SK-N-SH (cell line): ENCODE measurements at regions not wholly inside any gene's neighbourhood (a gene's known extent, or its start where the extent isn't known, plus 50 kb on each side); places are given as distances from the start of the nearest gene placed in this dataset.

Experiments used
- CTCF ChIA-PET: fragments of 300-600, 350-600 bp; formaldehyde crosslinking; extraction: SDS; loops from one replicate; lab custom pipeline; 2021; lab: Yijun Ruan, JAX
- POLR2A ChIA-PET: fragments of 350-600 bp; sonication (Branson Sonifier 250); formaldehyde crosslinking; extraction: SDS; loops from one replicate; lab custom pipeline; 2020; ENCODE audit warnings: antibody characterized with exemption, inconsistent platforms; lab: Yijun Ruan, JAX
- DNase-seq: peaks from one replicate; pipeline ENCODE4 v3.0.0; 2012
- H2AFZ ChIP-seq: fragments of 200-600 bp; sonication (generic); 2 replicates; pipeline ENCODE4 v1.8.1; 2016; ENCODE audit warnings: antibody characterized with exemption, mild to moderate bottlenecking, low read depth
- H3F3A ChIP-seq: fragments of 200-600 bp; sonication (generic); replicated peaks from 2 replicates; pipeline ENCODE3; 2016; ENCODE audit warnings: antibody characterized with exemption, mild to moderate bottlenecking; ENCODE audit not compliant: insufficient read depth
- H3K27ac ChIP-seq, 2 experiments: fragments of 200-500 bp in 1 of 2; fragments of 200-600 bp in 1 of 2; sonication (Bioruptor generic) in 1 of 2; sonication (generic), shearing (Covaris generic) in 1 of 2; 2 replicates each; pipeline versions ENCODE4 v1.5.1 to v1.6.1; 2014 to 2016; ENCODE audit warnings: low read depth in 2 of 2, inconsistent platforms in 1 of 2, low read length in 1 of 2, mild to moderate bottlenecking in 1 of 2, mixed read lengths in 1 of 2
- H3K27me3 ChIP-seq: fragments of 200-600 bp; sonication (generic), shearing (Covaris generic); 2 replicates; pipeline ENCODE4 v1.6.1; 2016; ENCODE audit warnings: mixed run types; ENCODE audit not compliant: insufficient read depth
- H3K36me3 ChIP-seq, 2 experiments: fragments of 200-500 bp in 1 of 2; fragments of 200-600 bp in 1 of 2; sonication (Bioruptor generic) in 1 of 2; sonication (generic) in 1 of 2; replicated peaks in 1 of 2; 2 replicates each; pipeline versions ENCODE3 to v1.5.1; 2014 to 2016; ENCODE audit warnings: low read length in 1 of 2, mild to moderate bottlenecking in 1 of 2; ENCODE audit not compliant: insufficient read depth in 2 of 2, control insufficient read depth in 1 of 2
- H3K4me1 ChIP-seq, 2 experiments: fragments of 200-500 bp in 1 of 2; fragments of 200-600 bp in 1 of 2; sonication (Bioruptor generic) in 1 of 2; sonication (generic), shearing (Covaris generic) in 1 of 2; 2 replicates each; pipeline versions ENCODE4 v1.5.1 to v1.6.1; 2014 to 2016; ENCODE audit warnings: low read depth in 1 of 2, low read length in 1 of 2, mixed run types in 1 of 2; ENCODE audit not compliant: insufficient read depth in 2 of 2, control insufficient read depth in 1 of 2
- H3K4me2 ChIP-seq: fragments of 200-600 bp; sonication (generic), shearing (Covaris generic); 2 replicates; pipeline ENCODE4 v1.6.1; 2017; ENCODE audit warnings: mixed run types
- H3K4me3 ChIP-seq, 2 experiments: fragments of 200-500 bp in 1 of 2; fragments of 200-600 bp in 1 of 2; sonication (Bioruptor generic) in 1 of 2; sonication (generic), shearing (Covaris generic) in 1 of 2; 2 replicates each; pipeline versions ENCODE4 v1.5.1 to v1.8.1; 2014 to 2016; ENCODE audit warnings: low read depth in 2 of 2, inconsistent platforms in 1 of 2, low read length in 1 of 2, mild to moderate bottlenecking in 1 of 2, mixed read lengths in 1 of 2, moderate library complexity in 1 of 2
- H3K79me2 ChIP-seq: fragments of 200-600 bp; sonication (generic); 2 replicates; pipeline ENCODE4 v1.8.1; 2017; ENCODE audit warnings: mild to moderate bottlenecking; ENCODE audit not compliant: insufficient read depth
- H3K9ac ChIP-seq: fragments of 200-600 bp; sonication (generic); 2 replicates; pipeline ENCODE4 v1.6.1; 2017; ENCODE audit warnings: mixed run types
- H3K9me2 ChIP-seq: fragments of 200-600 bp; sonication (generic); 2 replicates; pipeline ENCODE4 v1.6.1; 2017; ENCODE audit warnings: mixed run types
- H3K9me3 ChIP-seq: fragments of 200-600 bp; sonication (generic); 2 replicates; pipeline ENCODE4 v1.6.1; 2017; ENCODE audit warnings: mixed run types, mild to moderate bottlenecking, moderate library complexity
- H4K20me1 ChIP-seq: fragments of 200-600 bp; sonication (generic); 2 replicates; pipeline ENCODE4 v1.6.1; 2017; ENCODE audit warnings: mild to moderate bottlenecking, mixed run types; ENCODE audit not compliant: insufficient read depth
- CHD2 ChIP-seq: fragments of 150-350 bp; IDR thresholded peaks from 2 replicates; pipeline ENCODE4 v1.6.1; 2018; ENCODE audit warnings: low read length; ENCODE audit not compliant: partially characterized antibody
- EZH2phosphoT487 ChIP-seq: fragments of 200-600 bp; sonication (generic); IDR thresholded peaks from 2 replicates; pipeline ENCODE4 v1.6.1; 2017; ENCODE audit warnings: low read depth, mixed run types, mild to moderate bottlenecking, antibody characterized with exemption, moderate library complexity, borderline replicate concordance
- FOSL2 ChIP-seq: IDR thresholded peaks from 2 replicates; pipeline ENCODE4 v1.4.0; 2012; ENCODE audit warnings: low read depth, mild to moderate bottlenecking, moderate library complexity, borderline replicate concordance
- FOXJ3 ChIP-seq: sonication (generic); formaldehyde crosslinking; IDR thresholded peaks from 2 replicates; pipeline ENCODE4 v1.5.1; 2020; ENCODE audit warnings: mild to moderate bottlenecking, missing genetic modification reagents
- GABPA ChIP-seq: IDR thresholded peaks from 2 replicates; pipeline ENCODE4 v1.4.0; 2012; ENCODE audit warnings: low read depth, mild to moderate bottlenecking
- MXI1 ChIP-seq: IDR thresholded peaks from 2 replicates; pipeline ENCODE4 v1.6.1; 2012; ENCODE audit warnings: mild to moderate bottlenecking, low read depth, low read length, improper control_type of control experiment
- NFIC ChIP-seq: IDR thresholded peaks from 2 replicates; pipeline ENCODE4 v1.4.0; 2012; ENCODE audit warnings: borderline replicate concordance
- RCOR1 ChIP-seq: fragments of 150-350 bp; IDR thresholded peaks from 2 replicates; pipeline ENCODE4 v1.6.1; 2017; ENCODE audit warnings: antibody characterized with exemption, low read length
- RFX5 ChIP-seq: IDR thresholded peaks from 2 replicates; pipeline ENCODE4 v1.6.1; 2012; ENCODE audit warnings: mild to moderate bottlenecking, improper control_type of control experiment, low read length
- RXRA ChIP-seq: IDR thresholded peaks from 2 replicates; pipeline ENCODE4 v1.4.0; 2012; ENCODE audit warnings: low read depth, mild to moderate bottlenecking, borderline replicate concordance
- SMC3 ChIP-seq: IDR thresholded peaks from 2 replicates; pipeline ENCODE4 v1.6.1; 2012; ENCODE audit warnings: low read depth, low read length, improper control_type of control experiment
- WGBS: methylation state at CpG from one replicate; pipeline ENCODE4 v1.1.6; 2017; ENCODE audit warnings: low lambda C conversion rate; 5-methylcytosine and 5-hydroxymethylcytosine counted together
- TF ChIP-seq, protein P1 (sequence below): fragments of 150-350 bp; IDR thresholded peaks from 2 replicates; pipeline ENCODE4 v1.6.1; 2017; ENCODE audit warnings: antibody characterized with exemption, low read length, low read depth, borderline replicate concordance
- TF ChIP-seq, protein P2 (sequence below): IDR thresholded peaks from 2 replicates; pipeline ENCODE4; 2012
- TF ChIP-seq, protein P3 (sequence below): IDR thresholded peaks from 2 replicates; pipeline ENCODE4 v1.4.0; 2012; ENCODE audit warnings: low read depth, borderline replicate concordance
- TF ChIP-seq, protein P4 (sequence below): fragments of 200-600 bp; sonication (generic); IDR thresholded peaks from 2 replicates; pipeline ENCODE4 v1.6.1; 2017; ENCODE audit warnings: antibody characterized with exemption, mild to moderate bottlenecking, moderate library complexity
- TF ChIP-seq, protein P5 (sequence below): IDR thresholded peaks from 2 replicates; pipeline ENCODE4 v1.6.1; 2012; ENCODE audit warnings: mild to moderate bottlenecking, low read depth, low read length, moderate library complexity

DNA sequence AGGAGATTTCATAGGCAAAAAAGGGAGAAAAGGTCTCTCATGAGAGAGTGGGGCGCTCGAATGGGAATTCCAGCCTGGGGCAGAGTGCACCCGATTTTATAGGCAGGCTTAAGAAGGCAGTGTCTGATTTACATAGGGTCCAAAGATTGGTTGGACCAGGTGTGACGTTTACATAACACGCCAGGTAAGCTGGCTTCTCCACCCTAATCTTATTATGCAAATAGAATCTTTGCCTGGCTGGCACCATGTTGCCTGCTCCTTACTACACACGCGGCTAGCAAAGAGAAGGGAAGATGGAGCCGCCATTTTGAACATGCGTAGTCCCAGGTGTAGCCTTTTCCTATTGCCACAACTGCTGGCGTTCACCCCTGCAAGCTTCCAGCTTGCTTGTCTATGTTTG, 103.7 kb downstream of the SLC16A1 start:
- H3K9ac ChIP-seq: no peak overlapping the region
- H4K20me1 ChIP-seq: no peaks in the 10 kb centered on the region
- H3K27ac ChIP-seq: no peak overlapping the region
- peaks cover 5 to 6% of the 10 kb centered on the region in 2 experiments; a peak in 1 of 4 replicates for H3K4me1 ChIP-seq
- H3F3A ChIP-seq: no peaks in the 10 kb centered on the region
- H3K4me3 ChIP-seq: no peak overlapping the region
- WGBS: 88% methylated on average over 10 of the region's 10 CpGs
- H3K36me3 ChIP-seq: no peaks in the 10 kb centered on the region
- TF ChIP-seq RXRA (0 out of 2 replicates have a peak, but pooled peaks have one; percentile 2), NFIC (no peak), RCOR1 (no peak)
- TF ChIP-seq, protein P1, sequence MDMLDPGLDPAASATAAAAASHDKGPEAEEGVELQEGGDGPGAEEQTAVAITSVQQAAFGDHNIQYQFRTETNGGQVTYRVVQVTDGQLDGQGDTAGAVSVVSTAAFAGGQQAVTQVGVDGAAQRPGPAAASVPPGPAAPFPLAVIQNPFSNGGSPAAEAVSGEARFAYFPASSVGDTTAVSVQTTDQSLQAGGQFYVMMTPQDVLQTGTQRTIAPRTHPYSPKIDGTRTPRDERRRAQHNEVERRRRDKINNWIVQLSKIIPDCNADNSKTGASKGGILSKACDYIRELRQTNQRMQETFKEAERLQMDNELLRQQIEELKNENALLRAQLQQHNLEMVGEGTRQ: no peak
- TF ChIP-seq, protein P2, sequence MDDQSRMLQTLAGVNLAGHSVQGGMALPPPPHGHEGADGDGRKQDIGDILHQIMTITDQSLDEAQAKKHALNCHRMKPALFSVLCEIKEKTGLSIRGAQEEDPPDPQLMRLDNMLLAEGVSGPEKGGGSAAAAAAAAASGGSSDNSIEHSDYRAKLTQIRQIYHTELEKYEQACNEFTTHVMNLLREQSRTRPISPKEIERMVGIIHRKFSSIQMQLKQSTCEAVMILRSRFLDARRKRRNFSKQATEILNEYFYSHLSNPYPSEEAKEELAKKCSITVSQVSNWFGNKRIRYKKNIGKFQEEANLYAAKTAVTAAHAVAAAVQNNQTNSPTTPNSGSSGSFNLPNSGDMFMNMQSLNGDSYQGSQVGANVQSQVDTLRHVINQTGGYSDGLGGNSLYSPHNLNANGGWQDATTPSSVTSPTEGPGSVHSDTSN: no peak
- POLR2A ChIA-PET: no interaction called here
- H2AFZ ChIP-seq: no peak overlapping the region
- no peaks in the 10 kb centered on the region for H3K9me3 ChIP-seq
- H3K27me3 ChIP-seq: no peaks in the 10 kb centered on the region
- H3K9me2 ChIP-seq: no peaks in the 10 kb centered on the region
- CTCF ChIA-PET: interaction anchor here (0.9 to 1.7 kb wide), 4 partner anchors 25 to 220 kb away, joined by 3 to 8 read pairs (median 4); partner anchors contain the start of gene LRIG2
- no peaks in the 10 kb centered on the region for H3K79me2 ChIP-seq
- H3K4me2 ChIP-seq: no peak overlapping the region
- DNase-seq: no peak

DNA sequence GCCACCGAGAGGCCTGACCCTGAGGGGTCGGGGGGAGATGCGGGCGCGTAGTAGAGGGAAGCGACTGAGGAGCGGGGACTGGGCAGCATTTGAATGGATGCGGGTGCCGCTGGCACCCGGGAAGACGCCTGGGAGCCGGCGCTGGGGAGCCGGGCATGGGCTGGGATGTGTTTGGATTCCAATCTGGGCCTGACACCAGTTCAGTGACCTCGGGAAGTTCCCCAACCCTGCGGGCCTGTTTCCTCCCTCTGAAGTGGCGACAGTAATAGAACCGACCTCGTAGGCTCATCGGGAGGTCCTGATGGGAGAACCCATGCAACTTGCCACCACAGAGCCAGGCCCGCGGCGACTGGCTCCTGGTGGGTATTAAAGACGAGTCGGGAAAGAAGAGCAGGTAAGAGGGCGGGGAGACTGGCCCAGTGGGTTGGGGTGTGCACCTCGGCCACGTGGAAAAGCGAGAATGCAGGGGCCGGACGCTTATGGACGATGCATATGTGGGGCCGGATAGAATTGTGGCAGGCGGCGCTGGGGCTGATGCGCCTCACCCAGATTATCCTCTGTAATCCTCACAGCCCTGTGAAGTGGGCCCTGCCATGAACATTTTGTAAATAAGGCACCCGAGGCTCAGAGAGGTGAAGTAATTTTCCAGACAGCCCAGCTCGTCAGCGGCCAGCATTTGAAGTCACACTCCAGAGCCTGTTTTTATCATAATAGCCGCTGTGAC, 105.8 kb downstream of the SLC16A1 start:
- Histone ChIP-seq H3K27me3 (no peaks in the 10 kb centered on the region), H3F3A (peaks cover 5% of the 10 kb centered on the region), H4K20me1 (no peaks in the 10 kb centered on the region), H3K4me3 (peak overlapping the region; percentile 52 to 60), H3K4me1 (peaks cover 5 to 6% of the 10 kb centered on the region in 2 experiments; a peak in 1 of 4 replicates), H3K9ac (peak overlapping the region; percentile 39; the same call in 1 of the 2 replicates), H3K36me3 (no peaks in the 10 kb centered on the region), H3K79me2 (no peaks in the 10 kb centered on the region), H3K9me3 (no peaks in the 10 kb centered on the region), H3K27ac (no peak overlapping the region), H3K9me2 (no peaks in the 10 kb centered on the region), H3K4me2 (peak overlapping the region; percentile 87), H2AFZ (peak overlapping the region; percentile 91)
- no peak for DNase-seq
- CTCF ChIA-PET: interaction anchor here (0.7 to 1.5 kb wide), 3 partner anchors 200 to 223 kb away, joined by 3 to 7 read pairs (median 3); partner anchors contain the start of gene LRIG2
- POLR2A ChIA-PET: interaction anchor here (0.7 to 1.0 kb wide), 2 partner anchors 106 to 222 kb away, joined by 3 read pairs; partner anchors contain the start of gene SLC16A1
- WGBS: 66% methylated on average over 24 of the region's 40 CpGs
- TF ChIP-seq FOXJ3 (CRISPR knock-in tag): no peak
- TF ChIP-seq, protein P3, sequence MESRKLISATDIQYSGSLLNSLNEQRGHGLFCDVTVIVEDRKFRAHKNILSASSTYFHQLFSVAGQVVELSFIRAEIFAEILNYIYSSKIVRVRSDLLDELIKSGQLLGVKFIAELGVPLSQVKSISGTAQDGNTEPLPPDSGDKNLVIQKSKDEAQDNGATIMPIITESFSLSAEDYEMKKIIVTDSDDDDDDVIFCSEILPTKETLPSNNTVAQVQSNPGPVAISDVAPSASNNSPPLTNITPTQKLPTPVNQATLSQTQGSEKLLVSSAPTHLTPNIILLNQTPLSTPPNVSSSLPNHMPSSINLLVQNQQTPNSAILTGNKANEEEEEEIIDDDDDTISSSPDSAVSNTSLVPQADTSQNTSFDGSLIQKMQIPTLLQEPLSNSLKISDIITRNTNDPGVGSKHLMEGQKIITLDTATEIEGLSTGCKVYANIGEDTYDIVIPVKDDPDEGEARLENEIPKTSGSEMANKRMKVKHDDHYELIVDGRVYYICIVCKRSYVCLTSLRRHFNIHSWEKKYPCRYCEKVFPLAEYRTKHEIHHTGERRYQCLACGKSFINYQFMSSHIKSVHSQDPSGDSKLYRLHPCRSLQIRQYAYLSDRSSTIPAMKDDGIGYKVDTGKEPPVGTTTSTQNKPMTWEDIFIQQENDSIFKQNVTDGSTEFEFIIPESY: no peak
- no peak for TF ChIP-seq EZH2phosphoT487
- TF ChIP-seq FOSL2: no peak
- no peak for TF ChIP-seq RXRA
- TF ChIP-seq GABPA: no peak
- no peak for TF ChIP-seq MXI1
- no peak for TF ChIP-seq RFX5
- no peak for TF ChIP-seq SMC3
- no peak for TF ChIP-seq CHD2
- TF ChIP-seq, protein P4, sequence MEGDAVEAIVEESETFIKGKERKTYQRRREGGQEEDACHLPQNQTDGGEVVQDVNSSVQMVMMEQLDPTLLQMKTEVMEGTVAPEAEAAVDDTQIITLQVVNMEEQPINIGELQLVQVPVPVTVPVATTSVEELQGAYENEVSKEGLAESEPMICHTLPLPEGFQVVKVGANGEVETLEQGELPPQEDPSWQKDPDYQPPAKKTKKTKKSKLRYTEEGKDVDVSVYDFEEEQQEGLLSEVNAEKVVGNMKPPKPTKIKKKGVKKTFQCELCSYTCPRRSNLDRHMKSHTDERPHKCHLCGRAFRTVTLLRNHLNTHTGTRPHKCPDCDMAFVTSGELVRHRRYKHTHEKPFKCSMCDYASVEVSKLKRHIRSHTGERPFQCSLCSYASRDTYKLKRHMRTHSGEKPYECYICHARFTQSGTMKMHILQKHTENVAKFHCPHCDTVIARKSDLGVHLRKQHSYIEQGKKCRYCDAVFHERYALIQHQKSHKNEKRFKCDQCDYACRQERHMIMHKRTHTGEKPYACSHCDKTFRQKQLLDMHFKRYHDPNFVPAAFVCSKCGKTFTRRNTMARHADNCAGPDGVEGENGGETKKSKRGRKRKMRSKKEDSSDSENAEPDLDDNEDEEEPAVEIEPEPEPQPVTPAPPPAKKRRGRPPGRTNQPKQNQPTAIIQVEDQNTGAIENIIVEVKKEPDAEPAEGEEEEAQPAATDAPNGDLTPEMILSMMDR: no peak
- TF ChIP-seq, protein P5, sequence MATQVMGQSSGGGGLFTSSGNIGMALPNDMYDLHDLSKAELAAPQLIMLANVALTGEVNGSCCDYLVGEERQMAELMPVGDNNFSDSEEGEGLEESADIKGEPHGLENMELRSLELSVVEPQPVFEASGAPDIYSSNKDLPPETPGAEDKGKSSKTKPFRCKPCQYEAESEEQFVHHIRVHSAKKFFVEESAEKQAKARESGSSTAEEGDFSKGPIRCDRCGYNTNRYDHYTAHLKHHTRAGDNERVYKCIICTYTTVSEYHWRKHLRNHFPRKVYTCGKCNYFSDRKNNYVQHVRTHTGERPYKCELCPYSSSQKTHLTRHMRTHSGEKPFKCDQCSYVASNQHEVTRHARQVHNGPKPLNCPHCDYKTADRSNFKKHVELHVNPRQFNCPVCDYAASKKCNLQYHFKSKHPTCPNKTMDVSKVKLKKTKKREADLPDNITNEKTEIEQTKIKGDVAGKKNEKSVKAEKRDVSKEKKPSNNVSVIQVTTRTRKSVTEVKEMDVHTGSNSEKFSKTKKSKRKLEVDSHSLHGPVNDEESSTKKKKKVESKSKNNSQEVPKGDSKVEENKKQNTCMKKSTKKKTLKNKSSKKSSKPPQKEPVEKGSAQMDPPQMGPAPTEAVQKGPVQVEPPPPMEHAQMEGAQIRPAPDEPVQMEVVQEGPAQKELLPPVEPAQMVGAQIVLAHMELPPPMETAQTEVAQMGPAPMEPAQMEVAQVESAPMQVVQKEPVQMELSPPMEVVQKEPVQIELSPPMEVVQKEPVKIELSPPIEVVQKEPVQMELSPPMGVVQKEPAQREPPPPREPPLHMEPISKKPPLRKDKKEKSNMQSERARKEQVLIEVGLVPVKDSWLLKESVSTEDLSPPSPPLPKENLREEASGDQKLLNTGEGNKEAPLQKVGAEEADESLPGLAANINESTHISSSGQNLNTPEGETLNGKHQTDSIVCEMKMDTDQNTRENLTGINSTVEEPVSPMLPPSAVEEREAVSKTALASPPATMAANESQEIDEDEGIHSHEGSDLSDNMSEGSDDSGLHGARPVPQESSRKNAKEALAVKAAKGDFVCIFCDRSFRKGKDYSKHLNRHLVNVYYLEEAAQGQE: no peak
